PFSK-1 (cell line): ENCODE measurements at regions not wholly inside any gene's neighbourhood (a gene's known extent, or its start where the extent isn't known, plus 50 kb on each side); places are given as distances from the start of the nearest gene placed in this dataset.

Experiments
- FOXP2 ChIP-seq: optimal IDR thresholded peaks from 2 replicates; pipeline ENCODE3; 2011; ENCODE audit warnings: borderline replicate concordance, control low read depth, inconsistent platforms; ENCODE audit not compliant: insufficient read depth; ENCODE audit errors: extremely low read length, extremely low read depth
- POLR2AphosphoS5 ChIP-seq: IDR thresholded peaks from 2 replicates; pipeline ENCODE4 v1.6.1; 2012; ENCODE audit warnings: low read depth, mild to moderate bottlenecking, control low read depth, low read length, moderate library complexity
- SIN3A ChIP-seq: IDR thresholded peaks from 2 replicates; pipeline ENCODE4 v1.6.1; 2012; ENCODE audit warnings: mild to moderate bottlenecking, low read length, moderate library complexity, borderline replicate concordance; ENCODE audit not compliant: insufficient read depth
- TAF1 ChIP-seq: IDR thresholded peaks from 2 replicates; pipeline ENCODE4 v1.6.1; 2012; ENCODE audit warnings: low read length, control low read depth, borderline replicate concordance; ENCODE audit not compliant: insufficient read depth
- TF ChIP-seq, protein P1 (sequence below), 2 experiments: IDR thresholded peaks; 2 replicates each; pipeline versions ENCODE4 v1.6.1 to v1.8.0; 2011 to 2012; ENCODE audit warnings: low read depth in 2 of 2, low read length in 2 of 2, control low read depth in 1 of 2, inconsistent platforms in 1 of 2, mild to moderate bottlenecking in 1 of 2, moderate library complexity in 1 of 2; ENCODE audit not compliant: insufficient read depth in 1 of 2

DNA sequence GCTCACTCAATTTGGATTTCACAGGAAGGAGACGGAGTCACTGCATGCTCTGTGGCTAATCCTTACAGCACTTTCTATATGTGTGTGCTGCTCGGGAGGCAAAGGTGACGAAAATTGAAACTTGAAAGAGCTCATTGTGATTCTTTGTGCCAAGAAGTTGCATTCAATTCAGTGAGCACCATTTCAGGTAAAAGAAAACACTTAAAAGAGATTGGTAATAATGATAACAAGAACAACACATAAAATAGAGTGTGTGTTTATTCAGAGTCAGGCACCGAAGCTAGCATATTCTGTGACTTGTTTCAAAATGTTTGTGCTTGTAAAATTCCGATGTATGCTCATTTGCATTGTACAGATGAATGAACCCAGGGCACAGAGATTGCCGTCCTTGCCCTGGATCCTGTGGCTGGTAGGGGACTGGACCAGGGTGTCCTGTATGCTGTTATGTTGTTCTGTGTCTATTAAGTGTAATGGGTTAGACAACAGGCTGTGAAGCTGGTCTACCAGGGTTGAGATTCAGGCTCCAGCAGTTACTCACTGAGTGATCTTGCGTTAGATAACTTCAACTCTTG lies 193.3 kb upstream of the PROK2 start:
- TF ChIP-seq SIN3A: no peak
- TF ChIP-seq, protein P1, sequence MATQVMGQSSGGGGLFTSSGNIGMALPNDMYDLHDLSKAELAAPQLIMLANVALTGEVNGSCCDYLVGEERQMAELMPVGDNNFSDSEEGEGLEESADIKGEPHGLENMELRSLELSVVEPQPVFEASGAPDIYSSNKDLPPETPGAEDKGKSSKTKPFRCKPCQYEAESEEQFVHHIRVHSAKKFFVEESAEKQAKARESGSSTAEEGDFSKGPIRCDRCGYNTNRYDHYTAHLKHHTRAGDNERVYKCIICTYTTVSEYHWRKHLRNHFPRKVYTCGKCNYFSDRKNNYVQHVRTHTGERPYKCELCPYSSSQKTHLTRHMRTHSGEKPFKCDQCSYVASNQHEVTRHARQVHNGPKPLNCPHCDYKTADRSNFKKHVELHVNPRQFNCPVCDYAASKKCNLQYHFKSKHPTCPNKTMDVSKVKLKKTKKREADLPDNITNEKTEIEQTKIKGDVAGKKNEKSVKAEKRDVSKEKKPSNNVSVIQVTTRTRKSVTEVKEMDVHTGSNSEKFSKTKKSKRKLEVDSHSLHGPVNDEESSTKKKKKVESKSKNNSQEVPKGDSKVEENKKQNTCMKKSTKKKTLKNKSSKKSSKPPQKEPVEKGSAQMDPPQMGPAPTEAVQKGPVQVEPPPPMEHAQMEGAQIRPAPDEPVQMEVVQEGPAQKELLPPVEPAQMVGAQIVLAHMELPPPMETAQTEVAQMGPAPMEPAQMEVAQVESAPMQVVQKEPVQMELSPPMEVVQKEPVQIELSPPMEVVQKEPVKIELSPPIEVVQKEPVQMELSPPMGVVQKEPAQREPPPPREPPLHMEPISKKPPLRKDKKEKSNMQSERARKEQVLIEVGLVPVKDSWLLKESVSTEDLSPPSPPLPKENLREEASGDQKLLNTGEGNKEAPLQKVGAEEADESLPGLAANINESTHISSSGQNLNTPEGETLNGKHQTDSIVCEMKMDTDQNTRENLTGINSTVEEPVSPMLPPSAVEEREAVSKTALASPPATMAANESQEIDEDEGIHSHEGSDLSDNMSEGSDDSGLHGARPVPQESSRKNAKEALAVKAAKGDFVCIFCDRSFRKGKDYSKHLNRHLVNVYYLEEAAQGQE (IDR thresholded peaks at IDR 0.05; ENCODE audit: insufficient read depth in 1 of 2, low read depth in 2 of 2, low read length in 2 of 2): no peak
- TF ChIP-seq POLR2AphosphoS5: no peak
- TF ChIP-seq FOXP2: no peak
- no peak for TF ChIP-seq TAF1

DNA sequence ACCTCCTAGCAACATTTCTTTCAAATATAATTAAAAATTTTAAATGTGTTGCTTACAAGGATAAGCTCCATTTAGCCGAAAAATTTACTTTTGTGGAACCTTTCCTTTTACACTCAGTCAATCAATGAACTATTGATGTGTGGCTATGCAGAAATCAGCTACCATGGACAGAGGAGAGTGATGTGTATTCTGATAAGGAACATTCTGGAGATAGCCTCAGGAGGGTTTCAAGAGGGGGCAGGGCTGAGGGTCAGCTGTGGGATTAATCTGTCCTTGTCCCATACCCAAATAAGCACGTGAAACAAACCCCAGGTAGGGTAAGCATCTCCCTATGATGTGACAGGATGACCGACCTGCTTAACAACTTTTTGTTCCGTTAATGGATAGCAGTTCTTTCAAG lies 192.6 kb upstream of the PROK2 start:
- TF ChIP-seq TAF1: no peak
- TF ChIP-seq, protein P1 (IDR thresholded peaks at IDR 0.05; ENCODE audit: insufficient read depth in 1 of 2, low read depth in 2 of 2, low read length in 2 of 2): peak; percentile 61 to 85; a peak in 3 of 4 replicates

DNA sequence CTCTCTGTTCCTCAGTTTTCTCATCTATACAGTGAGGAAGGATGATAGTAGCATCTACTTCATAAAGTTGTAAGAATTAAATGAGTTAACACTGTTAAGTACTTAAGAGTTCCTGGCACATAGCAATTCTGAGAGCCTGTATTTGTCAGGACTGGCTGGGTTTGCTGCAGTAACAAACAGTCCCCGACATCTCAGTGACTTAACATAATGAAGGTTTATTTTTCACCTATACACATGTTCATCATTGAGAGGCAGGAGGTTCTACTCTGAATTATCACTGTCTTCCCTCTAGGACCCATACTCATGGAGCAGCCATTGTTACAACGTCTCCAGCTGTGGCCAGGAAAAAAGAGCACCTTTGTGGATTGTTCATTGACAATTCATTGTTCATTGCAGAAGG lies 190.6 kb upstream of the PROK2 start:
- TF ChIP-seq SIN3A (no peak), POLR2AphosphoS5 (no peak), TAF1 (no peak), FOXP2 (no peak)
- TF ChIP-seq, protein P1 (IDR thresholded peaks at IDR 0.05; ENCODE audit: insufficient read depth in 1 of 2, low read depth in 2 of 2, low read length in 2 of 2): no peak

DNA sequence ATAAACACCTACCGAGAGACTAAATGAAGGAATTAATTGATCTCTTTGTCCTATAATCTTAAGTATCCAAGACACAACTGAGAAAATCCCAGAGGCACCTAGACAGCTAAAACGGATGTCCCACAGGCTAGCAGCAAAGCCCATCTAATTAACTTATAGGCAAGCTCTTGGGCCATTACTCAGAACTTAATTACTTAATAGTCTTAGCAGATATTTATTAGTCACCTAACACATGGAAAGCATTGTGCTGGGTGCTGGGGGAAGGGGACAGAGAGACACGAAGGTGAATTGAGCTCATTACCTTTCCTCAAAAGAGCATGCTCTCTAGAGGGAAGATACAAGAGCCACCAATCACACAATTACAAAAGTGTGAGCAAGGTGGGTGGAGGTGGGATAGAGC lies 189.8 kb upstream of the PROK2 start:
- no peak for TF ChIP-seq POLR2AphosphoS5

DNA sequence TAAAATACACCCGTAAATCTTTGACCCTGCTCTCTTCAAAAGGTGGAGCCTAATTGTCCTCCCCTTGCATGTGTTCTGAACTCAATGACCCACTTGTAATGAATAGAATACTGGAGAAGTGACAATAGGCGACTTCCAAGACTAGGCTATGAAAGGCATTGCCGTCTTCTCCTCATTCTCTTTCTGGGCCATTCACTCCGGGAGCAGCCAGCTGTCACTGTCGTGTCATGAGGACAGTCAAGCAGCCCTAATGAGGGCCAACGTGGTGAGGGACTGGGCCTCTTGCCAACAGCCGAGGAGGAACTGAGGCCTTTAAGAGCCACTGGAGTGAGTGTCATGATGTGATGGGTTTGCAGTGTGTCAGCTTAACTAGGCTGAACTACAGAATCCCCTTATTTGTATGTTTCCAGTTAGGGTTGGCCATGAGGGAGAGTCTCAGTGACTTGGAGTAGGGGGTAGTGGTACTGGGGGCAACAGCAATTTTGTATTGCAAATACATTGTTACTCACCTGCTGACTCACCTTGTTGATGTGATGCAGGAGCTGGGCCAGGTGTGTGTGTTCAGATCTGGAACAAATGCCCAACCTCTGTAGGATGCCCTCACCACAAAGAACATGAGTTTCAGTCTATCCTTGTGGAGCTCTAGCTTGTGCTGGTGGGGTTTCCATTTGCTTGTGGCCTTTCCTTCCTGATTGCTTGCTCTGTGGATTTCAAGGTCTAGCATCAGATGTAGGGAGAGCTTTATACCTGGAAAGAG lies 188.5 kb upstream of the PROK2 start:
- TF ChIP-seq FOXP2: no peak
- TF ChIP-seq SIN3A: no peak
- TF ChIP-seq, protein P1 (IDR thresholded peaks at IDR 0.05; ENCODE audit: insufficient read depth in 1 of 2, low read depth in 2 of 2, low read length in 2 of 2): no peak
- no peak for TF ChIP-seq TAF1
- no peak for TF ChIP-seq POLR2AphosphoS5

DNA sequence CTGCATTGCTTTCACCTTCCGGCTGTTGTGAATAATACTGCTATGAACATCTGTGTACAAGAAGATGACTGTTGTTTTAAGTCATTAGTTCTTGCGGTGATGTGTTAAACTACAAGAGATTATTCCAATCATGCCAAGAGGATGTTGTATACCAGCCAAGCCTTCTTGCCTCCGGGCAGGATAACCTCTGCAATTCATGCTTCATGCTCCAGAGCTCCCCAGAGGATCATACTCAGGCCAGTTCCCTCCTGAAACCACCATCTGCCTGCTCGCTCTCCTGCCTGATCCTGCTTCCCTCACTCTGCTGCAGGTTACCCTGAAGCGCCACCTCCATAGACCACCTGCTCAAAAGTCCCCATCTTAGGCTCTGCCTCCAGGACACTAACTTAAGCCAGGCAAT lies 187.1 kb upstream of the PROK2 start:
- no peak for TF ChIP-seq SIN3A
